Thyroid gland (tissue), 4 donors: ENCODE measurements at regions not wholly inside any gene's neighbourhood (a gene's known extent, or its start where the extent isn't known, plus 50 kb on each side); places are given as distances from the start of the nearest gene placed in this dataset.

Experiments
- DNase-seq, 2 donors: peaks; one replicate each; pipeline ENCODE4 v3.0.0-alpha.2; 2019
- H3K27ac ChIP-seq, 3 donors: fragments of 200-600 bp; sonication (generic); 1 replicate in 2 of 3; 2 replicates in 1 of 3; pipeline ENCODE4 v1.5.1; 2016 to 2019; ENCODE audit warnings: mild to moderate bottlenecking in 1 of 3, moderate library complexity in 1 of 3
- H3K27me3 ChIP-seq: fragments of 200-600 bp; sonication (generic); one replicate; pipeline ENCODE4 v1.5.1; 2019
- H3K36me3 ChIP-seq, 2 donors: fragments of 200-600 bp; sonication (generic); one replicate each; pipeline ENCODE4 v1.5.1; 2016 to 2019
- H3K4me1 ChIP-seq, 2 donors: fragments of 200-600 bp; sonication (generic); one replicate each; pipeline ENCODE4 v1.5.1; 2017 to 2019
- H3K4me3 ChIP-seq, 3 donors: fragments of 200-600 bp; sonication (generic); replicated peaks in 1 of 3; 1 replicate in 2 of 3; 2 replicates in 1 of 3; pipeline ENCODE4 v1.5.1; 2016; ENCODE audit warnings: mild to moderate bottlenecking in 1 of 3
- H3K9me3 ChIP-seq: fragments of 200-600 bp; sonication (generic); one replicate; pipeline ENCODE4 v1.5.1; 2017
- POLR2A ChIP-seq, 2 donors: fragments of 450-650 bp; IDR thresholded peaks; one replicate each; pipeline ENCODE4 v1.6.1; 2017; ENCODE audit warnings: antibody characterized with exemption in 2 of 2, mild to moderate bottlenecking in 2 of 2, moderate library complexity in 1 of 2
- WGBS, 2 donors: methylation state at CpG; one replicate each; pipeline ENCODE4 v1.1.5; 2017; 5-methylcytosine and 5-hydroxymethylcytosine counted together
- intact Hi-C: fragments of 100-400 bp; cut with DNase I; formaldehyde crosslinking; loops from one replicate; pipeline ENCODE4 v1.15.1; 2023
- TF ChIP-seq, protein P1 (sequence below), 6 experiments: fragments of 200-600 bp in 3 of 6; fragments of 450-650 bp in 3 of 6; sonication (generic) in 3 of 6; IDR thresholded peaks; one replicate each; pipeline ENCODE4 v1.5.1; 2016 to 2019; ENCODE audit warnings: antibody characterized with exemption in 6 of 6, mild to moderate bottlenecking in 2 of 6, inconsistent platforms in 1 of 6, moderate library complexity in 1 of 6

DNA sequence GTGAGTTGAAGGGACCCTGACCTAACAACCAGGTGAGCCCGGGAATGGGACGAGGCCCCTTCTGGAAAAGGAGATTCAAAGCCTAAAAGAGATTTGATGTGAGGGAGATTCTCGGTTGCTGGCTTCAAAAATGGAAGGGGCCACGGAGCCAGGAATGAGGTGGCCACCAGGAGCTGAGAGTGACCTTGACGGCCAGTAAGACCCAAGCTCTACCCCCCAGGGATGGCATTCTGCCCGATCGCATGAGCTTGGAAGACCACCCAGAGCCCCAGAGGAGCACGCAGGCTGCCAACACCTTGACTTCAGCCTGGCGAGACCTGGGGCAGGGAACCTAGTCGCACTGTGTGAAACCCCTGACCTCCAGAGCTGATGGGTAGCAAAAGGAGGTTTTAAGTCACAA lies 163.9 kb downstream of the BMP7 start:
- no peak for DNase-seq

DNA sequence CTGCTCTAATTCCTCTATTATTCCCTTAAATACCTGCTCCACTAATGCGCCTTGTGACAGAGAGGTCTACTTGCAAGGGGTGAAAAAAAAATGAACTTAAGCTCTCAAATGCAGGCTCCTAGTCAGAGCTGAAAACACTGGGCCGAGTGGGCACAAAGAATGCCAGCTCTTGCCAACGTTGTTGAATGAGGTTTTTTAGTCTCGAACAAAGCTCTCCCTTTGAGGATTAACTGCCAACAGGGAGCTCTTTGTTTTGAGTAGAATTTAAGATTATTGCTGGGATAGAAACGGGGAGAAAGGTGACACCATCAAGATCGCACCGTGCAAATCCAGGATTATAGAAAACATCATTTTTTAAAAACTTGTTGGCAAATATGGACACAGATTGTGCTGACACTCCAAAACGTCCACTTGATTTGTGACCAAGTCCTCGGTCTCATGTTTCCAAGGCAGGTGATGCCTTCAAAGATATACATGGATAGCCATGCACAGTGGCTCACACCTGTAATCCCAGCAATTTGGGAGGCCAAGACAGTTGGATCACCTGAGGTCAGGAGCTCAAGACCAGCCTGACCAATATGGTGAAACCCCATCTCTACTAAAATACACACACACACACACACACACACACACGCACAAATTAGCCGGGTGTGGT lies 163.2 kb downstream of the BMP7 start:
- Histone ChIP-seq H3K27ac (peak overlapping the region in 1 of 3 donors; percentile 50), H3K4me3 (no peak overlapping the region), H3K9me3 (no peaks in the 10 kb centered on the region), H3K4me1 (peaks cover 3 to 13% of the 10 kb centered on the region in 2 donors), H3K27me3 (no peaks in the 10 kb centered on the region), H3K36me3 (no peaks in the 10 kb centered on the region)
- TF ChIP-seq, protein P1, sequence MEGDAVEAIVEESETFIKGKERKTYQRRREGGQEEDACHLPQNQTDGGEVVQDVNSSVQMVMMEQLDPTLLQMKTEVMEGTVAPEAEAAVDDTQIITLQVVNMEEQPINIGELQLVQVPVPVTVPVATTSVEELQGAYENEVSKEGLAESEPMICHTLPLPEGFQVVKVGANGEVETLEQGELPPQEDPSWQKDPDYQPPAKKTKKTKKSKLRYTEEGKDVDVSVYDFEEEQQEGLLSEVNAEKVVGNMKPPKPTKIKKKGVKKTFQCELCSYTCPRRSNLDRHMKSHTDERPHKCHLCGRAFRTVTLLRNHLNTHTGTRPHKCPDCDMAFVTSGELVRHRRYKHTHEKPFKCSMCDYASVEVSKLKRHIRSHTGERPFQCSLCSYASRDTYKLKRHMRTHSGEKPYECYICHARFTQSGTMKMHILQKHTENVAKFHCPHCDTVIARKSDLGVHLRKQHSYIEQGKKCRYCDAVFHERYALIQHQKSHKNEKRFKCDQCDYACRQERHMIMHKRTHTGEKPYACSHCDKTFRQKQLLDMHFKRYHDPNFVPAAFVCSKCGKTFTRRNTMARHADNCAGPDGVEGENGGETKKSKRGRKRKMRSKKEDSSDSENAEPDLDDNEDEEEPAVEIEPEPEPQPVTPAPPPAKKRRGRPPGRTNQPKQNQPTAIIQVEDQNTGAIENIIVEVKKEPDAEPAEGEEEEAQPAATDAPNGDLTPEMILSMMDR (IDR thresholded peaks at IDR 0.05): no peak
- no peak for TF ChIP-seq POLR2A (IDR thresholded peaks at IDR 0.05)
- intact Hi-C loops: no loop called here
- WGBS, 2 donors: 39 to 46% methylated on average over 11 of the region's 11 CpGs
- DNase-seq: peak; percentile 65 to 70

More for the DNA sequence above, 163.9 kb downstream of the BMP7 start:
- H3K27ac ChIP-seq: peak overlapping the region in 1 of 3 donors; percentile 50
- H3K36me3 ChIP-seq: no peaks in the 10 kb centered on the region
- H3K9me3 ChIP-seq: no peaks in the 10 kb centered on the region
- no peaks in the 10 kb centered on the region for H3K27me3 ChIP-seq
- intact Hi-C loops: no loop called here
- H3K4me1 ChIP-seq: peaks cover 3 to 13% of the 10 kb centered on the region in 2 donors
- TF ChIP-seq POLR2A (IDR thresholded peaks at IDR 0.05): no peak
- TF ChIP-seq, protein P1 (IDR thresholded peaks at IDR 0.05): no peak
- WGBS, 2 donors: 94% methylated on average over 10 of the region's 10 CpGs
- no peak overlapping the region for H3K4me3 ChIP-seq

DNA sequence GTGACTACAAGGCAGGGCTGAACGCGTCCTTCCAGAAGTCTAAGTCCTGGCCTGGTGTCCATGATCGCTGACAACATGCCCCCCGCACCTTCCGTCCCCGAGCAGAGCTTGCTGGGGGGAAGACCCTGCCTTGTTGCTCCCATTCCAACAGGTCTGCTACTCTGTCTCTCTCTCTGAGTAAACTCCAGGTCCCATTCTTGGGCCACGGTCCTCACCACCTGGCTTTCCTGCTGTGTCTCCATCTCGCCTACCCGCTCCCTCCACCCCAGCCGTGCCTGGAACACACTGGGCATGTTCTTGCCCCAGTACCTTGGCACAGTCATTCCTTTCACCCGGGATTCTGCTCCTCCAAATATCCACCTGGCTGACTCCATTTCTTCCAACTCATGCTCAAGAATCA lies 162.3 kb downstream of the BMP7 start:
- H3K27me3 ChIP-seq: no peaks in the 10 kb centered on the region
- H3K4me1 ChIP-seq: peaks cover 3 to 13% of the 10 kb centered on the region in 2 donors
- TF ChIP-seq POLR2A (IDR thresholded peaks at IDR 0.05): no peak
- TF ChIP-seq, protein P1 (IDR thresholded peaks at IDR 0.05): no peak
- H3K9me3 ChIP-seq: no peaks in the 10 kb centered on the region
- intact Hi-C loops: no loop called here
- 89 to 90% methylated on average over 11 of the region's 11 CpGs for WGBS, 2 donors
- H3K4me3 ChIP-seq: no peak overlapping the region
- H3K27ac ChIP-seq: peak overlapping the region; percentile 17 to 63 (median 37)
- DNase-seq: no peak
- no peaks in the 10 kb centered on the region for H3K36me3 ChIP-seq

DNA sequence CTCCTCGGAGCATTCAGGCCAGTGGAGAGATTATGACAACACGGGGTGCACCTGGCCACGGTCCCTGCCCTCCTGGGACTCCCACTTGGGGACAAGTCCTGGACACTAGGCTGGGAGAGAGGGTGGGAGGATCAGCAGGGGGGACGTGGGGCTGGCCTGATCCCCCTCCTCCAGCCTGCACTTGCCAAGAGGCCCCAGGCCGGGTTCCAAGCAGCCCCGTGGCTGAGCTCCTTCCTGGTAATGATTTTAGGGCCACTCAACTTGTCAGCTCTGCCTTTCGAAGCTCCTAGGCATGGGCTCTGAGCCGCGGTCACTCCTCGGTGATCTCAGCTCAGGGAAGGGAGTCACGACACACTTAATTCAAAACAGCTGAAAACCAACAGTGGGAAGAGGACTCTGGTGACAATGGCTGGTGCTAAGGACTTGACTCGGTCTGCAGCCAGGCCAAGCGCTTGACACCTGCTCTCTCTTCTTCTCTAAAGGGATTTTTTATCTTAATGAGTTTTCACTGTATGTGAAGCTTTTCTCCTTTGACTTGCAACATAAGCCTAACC lies 161.7 kb downstream of the BMP7 start:
- Histone ChIP-seq H3K27me3 (no peaks in the 10 kb centered on the region), H3K9me3 (no peaks in the 10 kb centered on the region), H3K4me3 (no peak overlapping the region), H3K36me3 (no peaks in the 10 kb centered on the region), H3K4me1 (peaks cover 3 to 13% of the 10 kb centered on the region in 2 donors), H3K27ac (peak overlapping the region; percentile 17 to 63 (median 37))
- intact Hi-C loops: no loop called here
- 23 to 32% methylated on average over 11 to 13 of the region's 13 CpGs for whole genome bisulfite sequencing, 2 donors
- DNase-seq: peak; percentile 68 to 69
- TF ChIP-seq, protein P1 (IDR thresholded peaks at IDR 0.05): no peak
- TF ChIP-seq POLR2A (IDR thresholded peaks at IDR 0.05): no peak

DNA sequence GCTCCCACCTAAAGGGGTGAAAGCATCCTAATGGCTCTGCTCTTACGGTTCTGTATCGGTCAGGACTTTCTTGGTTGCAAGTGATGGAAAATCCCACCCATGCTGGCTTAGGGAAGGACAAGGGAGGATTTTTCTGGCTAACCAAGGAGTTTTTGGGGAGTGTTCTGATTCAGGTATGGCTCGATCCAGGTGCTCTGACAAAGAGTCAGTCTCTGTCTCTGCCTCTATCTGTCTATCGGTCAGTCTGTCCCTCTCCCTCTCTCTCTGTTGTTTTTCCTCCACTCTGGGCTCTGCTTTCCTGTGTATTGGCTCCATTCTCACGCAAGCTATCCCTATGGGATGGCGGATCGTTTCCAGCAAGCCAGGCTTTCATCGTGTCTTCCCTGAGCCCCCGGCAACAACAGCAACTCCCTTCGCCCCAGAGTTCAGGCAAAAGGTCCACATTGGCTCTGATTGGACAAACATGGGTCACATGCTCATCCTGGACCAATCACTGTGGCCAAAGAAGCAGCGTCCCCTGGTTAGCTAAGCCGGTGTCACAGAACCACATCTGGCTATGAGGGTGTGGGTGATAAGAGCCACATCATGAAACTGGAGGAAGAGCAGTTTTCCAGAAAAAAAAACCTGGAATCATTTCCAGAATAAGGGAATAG lies 160.3 kb downstream of the BMP7 start:
- Histone ChIP-seq H3K27me3 (no peaks in the 10 kb centered on the region), H3K9me3 (no peaks in the 10 kb centered on the region), H3K27ac (no peak overlapping the region), H3K4me3 (no peak overlapping the region), H3K36me3 (no peaks in the 10 kb centered on the region), H3K4me1 (peaks cover 3 to 13% of the 10 kb centered on the region in 2 donors)
- intact Hi-C loops: no loop called here
- no peak for TF ChIP-seq POLR2A (IDR thresholded peaks at IDR 0.05)
- TF ChIP-seq, protein P1 (IDR thresholded peaks at IDR 0.05): no peak
- WGBS, 2 donors: 83 to 85% methylated on average over 12 of the region's 12 CpGs
- no peak for DNase-seq
